ENCODE measurements at regions not wholly inside any gene's neighbourhood (a gene's known extent, or its start where the extent isn't known, plus 50 kb on each side); places are given as distances from the start of the nearest gene placed in this dataset.

DNA sequence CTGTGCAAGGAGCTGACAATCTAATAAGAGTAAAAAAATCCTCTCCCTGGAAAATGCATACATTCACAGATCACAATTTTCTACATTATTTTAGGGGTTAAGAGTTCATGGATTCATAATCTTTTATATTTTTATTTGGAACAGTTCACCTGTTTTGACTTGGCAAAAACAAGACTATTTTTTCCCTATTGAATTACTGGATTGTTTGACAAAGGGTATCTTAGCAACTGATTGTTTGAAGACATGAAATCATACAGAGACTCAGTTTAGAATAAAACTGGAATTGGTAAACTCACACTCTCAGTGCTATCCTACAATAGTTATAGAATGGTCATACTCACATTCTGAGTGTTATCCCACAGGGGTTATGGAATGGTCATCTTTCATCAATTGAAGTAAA, 358.2 kb upstream of the PTGER4 start:
- Histone ChIP-seq H3K4me1 (ENCODE audit: insufficient read depth, low read length, poor library complexity, severe bottlenecking) (peaks cover 12% of the 10 kb centered on the region), H3K27ac (ENCODE audit: low read depth, low read length, poor library complexity, severe bottlenecking) (no peak overlapping the region), H3K9me3 (ENCODE audit: low read depth, low read length, poor library complexity, severe bottlenecking) (no peaks in the 10 kb centered on the region), H3K4me3 (ENCODE audit: low read depth, low read length, poor library complexity, severe bottlenecking) (no peak overlapping the region), H3K27me3 (replicated peaks; ENCODE audit: insufficient read depth, low read depth, low read length, poor library complexity) (no peaks in the 10 kb centered on the region), H3K36me3 (ENCODE audit: insufficient read depth, low read length, poor library complexity, severe bottlenecking) (no peaks in the 10 kb centered on the region)
- intact Hi-C loops (cut with micrococcal nuclease; ENCODE audit: unreplicated experiment) = no loop called here
- CTCF ChIA-PET = no interaction called here
- no peak for TF ChIP-seq EZH2 (IDR thresholded peaks at IDR 0.05; ENCODE audit: borderline replicate concordance, low read depth, low read length, poor library complexity, severe bottlenecking)
- no peak for TF ChIP-seq CTCF (conservative IDR thresholded peaks at IDR 0.05; ENCODE audit: low read depth, low read length)
- no peak for DNase-seq (ENCODE audit: low spot score)
- POLR2A ChIA-PET (ENCODE audit: low non-redundant PET) = no interaction called here
- no TSS peak for BruUV-seq (replicated peaks)

- Histone ChIP-seq H3K36me3 (ENCODE audit: insufficient read depth, low read length, poor library complexity, severe bottlenecking) (no peaks in the 10 kb centered on the region), H3K9me3 (ENCODE audit: low read depth, low read length, poor library complexity, severe bottlenecking) (no peaks in the 10 kb centered on the region), H3K4me3 (ENCODE audit: low read depth, low read length, poor library complexity, severe bottlenecking) (no peak overlapping the region), H3K4me1 (ENCODE audit: insufficient read depth, low read length, poor library complexity, severe bottlenecking) (peaks cover 2% of the 10 kb centered on the region), H3K27me3 (replicated peaks; ENCODE audit: insufficient read depth, low read depth, low read length, poor library complexity) (no peaks in the 10 kb centered on the region), H3K27ac (ENCODE audit: low read depth, low read length, poor library complexity, severe bottlenecking) (no peak overlapping the region)
- POLR2A ChIA-PET (ENCODE audit: low non-redundant PET) = no interaction called here
- intact Hi-C loops (cut with micrococcal nuclease; ENCODE audit: unreplicated experiment) = no loop called here
- DNase-seq (ENCODE audit: low spot score) = no peak
- CTCF ChIA-PET = no interaction called here
- BruUV-seq (replicated peaks) = no TSS peak
- TF ChIP-seq CTCF (conservative IDR thresholded peaks at IDR 0.05; ENCODE audit: low read depth, low read length) (no peak), EZH2 (IDR thresholded peaks at IDR 0.05; ENCODE audit: borderline replicate concordance, low read depth, low read length, poor library complexity, severe bottlenecking) (no peak)
Observed at GRCh38 chr5:40318395-40318794, 361.3 kb upstream of the PTGER4 start.

DNA sequence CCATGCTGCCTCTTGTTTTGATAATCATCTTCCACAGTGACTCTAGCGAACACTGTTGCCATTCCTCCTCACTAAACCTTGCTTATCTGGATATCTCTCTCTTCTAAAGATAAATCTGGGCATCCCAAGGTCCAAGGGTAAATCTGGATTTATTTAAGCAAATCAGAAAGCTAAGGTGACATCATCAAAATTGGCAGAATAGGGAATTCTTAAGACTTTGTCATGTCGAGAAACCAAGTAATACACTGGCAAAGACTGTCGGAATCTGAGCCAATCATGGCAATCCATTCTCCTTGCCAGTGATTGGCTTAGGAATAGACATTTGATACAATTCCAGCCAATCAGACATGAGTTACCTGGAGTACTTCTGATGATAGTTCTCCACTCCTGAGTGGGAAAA, 362.7 kb upstream of the PTGER4 start:
- no peak overlapping the region for H3K4me3 ChIP-seq (ENCODE audit: low read depth, low read length, poor library complexity, severe bottlenecking)
- H3K27me3 ChIP-seq (replicated peaks; ENCODE audit: insufficient read depth, low read depth, low read length, poor library complexity) = no peaks in the 10 kb centered on the region
- ChIA-PET CTCF (no interaction called here), POLR2A (ENCODE audit: low non-redundant PET) (no interaction called here)
- no peak overlapping the region for H3K27ac ChIP-seq (ENCODE audit: low read depth, low read length, poor library complexity, severe bottlenecking)
- DNase-seq (ENCODE audit: low spot score) = no peak
- intact Hi-C loops (cut with micrococcal nuclease; ENCODE audit: unreplicated experiment) = no loop called here
- H3K4me1 ChIP-seq (ENCODE audit: insufficient read depth, low read length, poor library complexity, severe bottlenecking) = no peaks in the 10 kb centered on the region
- TF ChIP-seq CTCF (conservative IDR thresholded peaks at IDR 0.05; ENCODE audit: low read depth, low read length) (no peak), EZH2 (IDR thresholded peaks at IDR 0.05; ENCODE audit: borderline replicate concordance, low read depth, low read length, poor library complexity, severe bottlenecking) (no peak)
- BruUV-seq (replicated peaks) = no TSS peak
- H3K9me3 ChIP-seq (ENCODE audit: low read depth, low read length, poor library complexity, severe bottlenecking) = no peaks in the 10 kb centered on the region
- no peaks in the 10 kb centered on the region for H3K36me3 ChIP-seq (ENCODE audit: insufficient read depth, low read length, poor library complexity, severe bottlenecking)

Data from A673 (cell line).